Ascending aorta (tissue), 2 donors: ENCODE measurements at regions not wholly inside any gene's neighbourhood (a gene's known extent, or its start where the extent isn't known, plus 50 kb on each side); places are given as distances from the start of the nearest gene placed in this dataset.

ENCODE experiments used
- DNase-seq, 2 donors: peaks; one replicate each; pipeline ENCODE4 v3.0.0-alpha.2; 2019; ENCODE audit warnings: low spot score in 2 of 2
- H3K27ac ChIP-seq, 2 donors: fragments of 200-600 bp; sonication (generic); one replicate each; pipeline ENCODE4 v1.5.1; 2016 to 2017; ENCODE audit warnings: mild to moderate bottlenecking in 1 of 2
- H3K27me3 ChIP-seq: fragments of 200-600 bp; sonication (generic); one replicate; pipeline ENCODE4 v1.5.1; 2017
- H3K36me3 ChIP-seq, 2 donors: fragments of 200-600 bp; sonication (generic); one replicate each; pipeline ENCODE4 v1.5.1; 2016
- H3K4me1 ChIP-seq, 2 donors: fragments of 200-600 bp; sonication (generic); one replicate each; pipeline ENCODE4 v1.5.1; 2016 to 2017; ENCODE audit warnings: mild to moderate bottlenecking in 1 of 2
- H3K4me3 ChIP-seq, 2 donors: fragments of 200-600 bp; sonication (generic); one replicate each; pipeline ENCODE4 v1.5.1; 2016 to 2017; ENCODE audit warnings: mild to moderate bottlenecking in 1 of 2
- H3K9me3 ChIP-seq, 2 donors: fragments of 200-600 bp; sonication (generic); one replicate each; pipeline ENCODE4 v1.5.1; 2016
- intact Hi-C: fragments of 100-400 bp; cut with DNase I; formaldehyde crosslinking; loops from one replicate; pipeline ENCODE4 v1.15.1; 2023
- TF ChIP-seq, protein P1 (sequence below), 3 experiments: fragments of 200-600 bp in 2 of 3; fragments of 450-650 bp in 1 of 3; sonication (generic) in 2 of 3; IDR thresholded peaks; one replicate each; pipeline ENCODE4 v1.5.1; 2016 to 2019; ENCODE audit warnings: antibody characterized with exemption in 3 of 3, mild to moderate bottlenecking in 1 of 3, moderate library complexity in 1 of 3

GRCh38 chr2:237260039-237260620 lies 153.8 kb downstream of the COL6A3 start:
- Histone ChIP-seq H3K27me3 (no peaks in the 10 kb centered on the region), H3K27ac (no peak overlapping the region), H3K36me3 (no peaks in the 10 kb centered on the region), H3K4me1 (peaks cover 6 to 20% of the 10 kb centered on the region in 2 donors), H3K4me3 (no peak overlapping the region), H3K9me3 (no peaks in the 10 kb centered on the region)
- DNase-seq = no peak
- TF ChIP-seq, protein P1, sequence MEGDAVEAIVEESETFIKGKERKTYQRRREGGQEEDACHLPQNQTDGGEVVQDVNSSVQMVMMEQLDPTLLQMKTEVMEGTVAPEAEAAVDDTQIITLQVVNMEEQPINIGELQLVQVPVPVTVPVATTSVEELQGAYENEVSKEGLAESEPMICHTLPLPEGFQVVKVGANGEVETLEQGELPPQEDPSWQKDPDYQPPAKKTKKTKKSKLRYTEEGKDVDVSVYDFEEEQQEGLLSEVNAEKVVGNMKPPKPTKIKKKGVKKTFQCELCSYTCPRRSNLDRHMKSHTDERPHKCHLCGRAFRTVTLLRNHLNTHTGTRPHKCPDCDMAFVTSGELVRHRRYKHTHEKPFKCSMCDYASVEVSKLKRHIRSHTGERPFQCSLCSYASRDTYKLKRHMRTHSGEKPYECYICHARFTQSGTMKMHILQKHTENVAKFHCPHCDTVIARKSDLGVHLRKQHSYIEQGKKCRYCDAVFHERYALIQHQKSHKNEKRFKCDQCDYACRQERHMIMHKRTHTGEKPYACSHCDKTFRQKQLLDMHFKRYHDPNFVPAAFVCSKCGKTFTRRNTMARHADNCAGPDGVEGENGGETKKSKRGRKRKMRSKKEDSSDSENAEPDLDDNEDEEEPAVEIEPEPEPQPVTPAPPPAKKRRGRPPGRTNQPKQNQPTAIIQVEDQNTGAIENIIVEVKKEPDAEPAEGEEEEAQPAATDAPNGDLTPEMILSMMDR (IDR thresholded peaks at IDR 0.05) = no peak
- intact Hi-C loops = no loop called here

DNA sequence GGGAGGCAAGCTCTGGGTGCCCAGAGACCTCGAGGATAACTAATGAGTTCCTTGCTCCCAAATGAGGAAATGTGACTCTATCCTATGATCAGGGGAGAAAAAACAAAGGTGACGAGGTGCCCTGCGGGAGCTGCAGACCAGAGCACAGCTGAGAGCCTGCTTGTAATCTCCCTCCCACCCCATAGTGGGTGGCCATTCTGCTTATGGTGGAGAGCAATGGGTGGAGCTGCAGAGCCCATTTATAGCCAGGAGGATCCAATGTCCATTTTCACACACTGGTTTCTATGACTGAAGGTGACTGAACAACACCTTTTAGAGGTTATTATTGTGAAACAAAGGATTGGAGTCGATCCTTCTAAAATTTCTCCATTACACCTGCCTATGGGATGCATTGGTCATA lies 153.3 kb downstream of the COL6A3 start:
- Histone ChIP-seq H3K36me3 (no peaks in the 10 kb centered on the region), H3K4me3 (no peak overlapping the region), H3K27ac (no peak overlapping the region), H3K4me1 (peaks cover 6 to 20% of the 10 kb centered on the region in 2 donors), H3K27me3 (no peaks in the 10 kb centered on the region), H3K9me3 (no peaks in the 10 kb centered on the region)
- TF ChIP-seq, protein P1 (IDR thresholded peaks at IDR 0.05) = no peak
- intact Hi-C loops = no loop called here
- DNase-seq = no peak

DNA sequence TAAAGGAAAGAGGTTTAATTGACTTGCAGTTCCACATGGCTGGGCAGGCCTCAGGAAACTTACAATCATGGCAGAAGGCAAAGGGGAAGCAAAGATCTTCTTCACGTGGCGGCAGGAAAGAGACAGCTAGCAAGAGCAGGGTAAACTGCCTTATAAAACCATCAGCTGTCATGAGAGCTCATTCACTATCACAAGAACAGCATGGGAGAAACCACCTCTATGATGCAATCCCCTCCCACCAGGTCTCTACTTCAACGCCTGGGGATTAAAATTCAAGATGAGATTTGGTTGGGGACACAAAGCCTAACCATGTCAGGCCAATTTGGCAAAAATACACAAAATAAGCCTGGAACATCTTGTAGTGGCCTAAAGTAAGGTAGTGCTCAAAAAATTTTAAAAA lies 152.6 kb downstream of the COL6A3 start:
- intact Hi-C loops = no loop called here
- H3K36me3 ChIP-seq = no peaks in the 10 kb centered on the region
- TF ChIP-seq, protein P1 (IDR thresholded peaks at IDR 0.05) = no peak

GRCh38 chr2:237262838-237263771 lies 150.9 kb downstream of the COL6A3 start:
- intact Hi-C loops = loop anchor here (2.0 kb wide), 1 partner anchor 28 kb away; no protein-coding TSS in a partner anchor

More for the DNA sequence above, 152.6 kb downstream of the COL6A3 start:
- Histone ChIP-seq H3K4me3 (no peak overlapping the region), H3K27ac (no peak overlapping the region), H3K9me3 (no peaks in the 10 kb centered on the region), H3K4me1 (peaks cover 6 to 19% of the 10 kb centered on the region in 2 donors), H3K27me3 (no peaks in the 10 kb centered on the region)
- no peak for DNase-seq

GRCh38 chr2:237264480-237265219 lies 149.3 kb downstream of the COL6A3 start:
- intact Hi-C loops = no loop called here
- no peaks in the 10 kb centered on the region for H3K9me3 ChIP-seq
- H3K27me3 ChIP-seq = no peaks in the 10 kb centered on the region
- H3K4me1 ChIP-seq = peaks cover 4 to 17% of the 10 kb centered on the region in 2 donors
- DNase-seq = no peak
- no peak overlapping the region for H3K27ac ChIP-seq
- no peak overlapping the region for H3K4me3 ChIP-seq
- TF ChIP-seq, protein P1 (IDR thresholded peaks at IDR 0.05) = no peak
- H3K36me3 ChIP-seq = no peaks in the 10 kb centered on the region

More at GRCh38 chr2:237262838-237263771, 150.9 kb downstream of the COL6A3 start:
- TF ChIP-seq, protein P1 (IDR thresholded peaks at IDR 0.05) = no peak
- Histone ChIP-seq H3K4me3 (no peak overlapping the region), H3K9me3 (no peaks in the 10 kb centered on the region), H3K27ac (peak overlapping the region; percentile 1 to 43), H3K27me3 (no peaks in the 10 kb centered on the region), H3K4me1 (peaks cover 0 to 13% of the 10 kb centered on the region in 2 donors), H3K36me3 (no peaks in the 10 kb centered on the region)
- no peak for DNase-seq
